GM12864 (cell line): ENCODE measurements at regions not wholly inside any gene's neighbourhood (a gene's known extent, or its start where the extent isn't known, plus 50 kb on each side); places are given as distances from the start of the nearest gene placed in this dataset.

Experiments used
- DNase-seq: peaks from one replicate; pipeline ENCODE4 v3.0.0-alpha.2; 2011; ENCODE audit warnings: low read depth
- H3K4me3 ChIP-seq: 2 replicates; pipeline ENCODE4 v1.5.1; 2011; ENCODE audit warnings: mild to moderate bottlenecking, low read depth, low read length, control low read depth
- CTCF ChIP-seq: IDR thresholded peaks from 2 replicates; pipeline ENCODE4 v1.5.1; 2011; ENCODE audit warnings: low read depth, mild to moderate bottlenecking, moderate library complexity, low read length, control low read depth, inconsistent platforms; ENCODE audit errors: missing control alignments

GRCh38 chrX:113548308-113549015 lies 707.8 kb upstream of the AMOT start:
- TF ChIP-seq CTCF = no peak
- H3K4me3 ChIP-seq = no peak overlapping the region
- no peak for DNase-seq

- H3K4me3 ChIP-seq = no peak overlapping the region
- TF ChIP-seq CTCF = no peak
- DNase-seq = no peak
Observed at GRCh38 chrX:113545040-113545439, 704.4 kb upstream of the AMOT start.

GRCh38 chrX:113539599-113540356 lies 699.1 kb upstream of the AMOT start:
- no peak for DNase-seq
- H3K4me3 ChIP-seq = no peak overlapping the region
- no peak for TF ChIP-seq CTCF

GRCh38 chrX:113529426-113530013 lies 688.9 kb upstream of the AMOT start:
- no peak for TF ChIP-seq CTCF
- DNase-seq = no peak
- H3K4me3 ChIP-seq = no peak overlapping the region

- DNase-seq = peak; percentile 13
- TF ChIP-seq CTCF = no peak
- no peak overlapping the region for H3K4me3 ChIP-seq
Observed at GRCh38 chrX:113522814-113523213, 682.2 kb upstream of the AMOT start.

GRCh38 chrX:113514906-113515305 lies 674.3 kb upstream of the AMOT start:
- TF ChIP-seq CTCF = no peak
- no peak for DNase-seq

More at GRCh38 chrX:113514906-113515305, 674.3 kb upstream of the AMOT start:
- no peak overlapping the region for H3K4me3 ChIP-seq
